Sigmoid colon (tissue), 3 donors: ENCODE measurements at regions not wholly inside any gene's neighbourhood (a gene's known extent, or its start where the extent isn't known, plus 50 kb on each side); places are given as distances from the start of the nearest gene placed in this dataset.

Experiments
- POLR2A ChIP-seq, 2 donors: fragments of 450-650 bp; IDR thresholded peaks; one replicate each; pipeline ENCODE4 v1.6.1; 2016; ENCODE audit warnings: antibody characterized with exemption in 2 of 2, mild to moderate bottlenecking in 2 of 2, moderate library complexity in 2 of 2
- TF ChIP-seq, protein P1 (sequence below), 4 experiments: fragments of 450-650 bp in 3 of 4; fragments of 200-600 bp in 1 of 4; IDR thresholded peaks; one replicate each; pipeline ENCODE4 v1.5.1; 2016 to 2019; ENCODE audit warnings: antibody characterized with exemption in 4 of 4, mild to moderate bottlenecking in 3 of 4, moderate library complexity in 2 of 4

DNA sequence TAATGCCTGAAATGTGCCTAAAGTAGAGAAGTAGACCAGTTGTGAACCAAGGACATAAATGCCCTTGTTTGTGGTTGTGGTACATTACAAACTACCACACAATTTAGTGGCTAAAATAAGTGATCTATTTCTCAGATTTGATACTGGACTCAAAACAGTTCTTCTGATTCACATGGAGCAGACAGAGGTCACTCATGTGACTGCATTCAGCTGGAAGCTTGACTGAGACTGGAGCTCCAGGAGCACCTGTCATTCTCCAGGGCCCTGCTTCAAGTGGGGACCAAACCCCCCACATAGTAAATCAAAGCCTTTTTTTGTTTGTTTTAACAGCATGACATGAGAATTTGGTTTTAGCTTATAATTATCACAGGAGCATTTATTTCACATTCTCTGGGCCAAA is 301.2 kb downstream of the OXSM start:
- TF ChIP-seq, protein P1, sequence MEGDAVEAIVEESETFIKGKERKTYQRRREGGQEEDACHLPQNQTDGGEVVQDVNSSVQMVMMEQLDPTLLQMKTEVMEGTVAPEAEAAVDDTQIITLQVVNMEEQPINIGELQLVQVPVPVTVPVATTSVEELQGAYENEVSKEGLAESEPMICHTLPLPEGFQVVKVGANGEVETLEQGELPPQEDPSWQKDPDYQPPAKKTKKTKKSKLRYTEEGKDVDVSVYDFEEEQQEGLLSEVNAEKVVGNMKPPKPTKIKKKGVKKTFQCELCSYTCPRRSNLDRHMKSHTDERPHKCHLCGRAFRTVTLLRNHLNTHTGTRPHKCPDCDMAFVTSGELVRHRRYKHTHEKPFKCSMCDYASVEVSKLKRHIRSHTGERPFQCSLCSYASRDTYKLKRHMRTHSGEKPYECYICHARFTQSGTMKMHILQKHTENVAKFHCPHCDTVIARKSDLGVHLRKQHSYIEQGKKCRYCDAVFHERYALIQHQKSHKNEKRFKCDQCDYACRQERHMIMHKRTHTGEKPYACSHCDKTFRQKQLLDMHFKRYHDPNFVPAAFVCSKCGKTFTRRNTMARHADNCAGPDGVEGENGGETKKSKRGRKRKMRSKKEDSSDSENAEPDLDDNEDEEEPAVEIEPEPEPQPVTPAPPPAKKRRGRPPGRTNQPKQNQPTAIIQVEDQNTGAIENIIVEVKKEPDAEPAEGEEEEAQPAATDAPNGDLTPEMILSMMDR (IDR thresholded peaks at IDR 0.05) = no peak
- no peak for TF ChIP-seq POLR2A (IDR thresholded peaks at IDR 0.05)
